ENCODE measurements at regions not wholly inside any gene's neighbourhood (a gene's known extent, or its start where the extent isn't known, plus 50 kb on each side); places are given as distances from the start of the nearest gene placed in this dataset.

GRCh38 chr7:9846902-9847301 lies 1126.8 kb upstream of the PHF14 start:
- no peak for TF ChIP-seq POLR2AphosphoS5 (IDR thresholded peaks at IDR 0.05)
- TF ChIP-seq, protein P1, sequence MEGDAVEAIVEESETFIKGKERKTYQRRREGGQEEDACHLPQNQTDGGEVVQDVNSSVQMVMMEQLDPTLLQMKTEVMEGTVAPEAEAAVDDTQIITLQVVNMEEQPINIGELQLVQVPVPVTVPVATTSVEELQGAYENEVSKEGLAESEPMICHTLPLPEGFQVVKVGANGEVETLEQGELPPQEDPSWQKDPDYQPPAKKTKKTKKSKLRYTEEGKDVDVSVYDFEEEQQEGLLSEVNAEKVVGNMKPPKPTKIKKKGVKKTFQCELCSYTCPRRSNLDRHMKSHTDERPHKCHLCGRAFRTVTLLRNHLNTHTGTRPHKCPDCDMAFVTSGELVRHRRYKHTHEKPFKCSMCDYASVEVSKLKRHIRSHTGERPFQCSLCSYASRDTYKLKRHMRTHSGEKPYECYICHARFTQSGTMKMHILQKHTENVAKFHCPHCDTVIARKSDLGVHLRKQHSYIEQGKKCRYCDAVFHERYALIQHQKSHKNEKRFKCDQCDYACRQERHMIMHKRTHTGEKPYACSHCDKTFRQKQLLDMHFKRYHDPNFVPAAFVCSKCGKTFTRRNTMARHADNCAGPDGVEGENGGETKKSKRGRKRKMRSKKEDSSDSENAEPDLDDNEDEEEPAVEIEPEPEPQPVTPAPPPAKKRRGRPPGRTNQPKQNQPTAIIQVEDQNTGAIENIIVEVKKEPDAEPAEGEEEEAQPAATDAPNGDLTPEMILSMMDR (IDR thresholded peaks at IDR 0.05) = no peak
